GM18508 (cell line): ENCODE measurements at regions not wholly inside any gene's neighbourhood (a gene's known extent, or its start where the extent isn't known, plus 50 kb on each side); places are given as distances from the start of the nearest gene placed in this dataset.

Source experiments
- ATAC-seq: cut with Tn5 transposase; IDR thresholded peaks from one replicate; pipeline ENCODE4 v1.9.1; 2021; ENCODE audit warnings: moderate number of reproducible peaks; ENCODE audit not compliant: insufficient read depth, unreplicated experiment

DNA sequence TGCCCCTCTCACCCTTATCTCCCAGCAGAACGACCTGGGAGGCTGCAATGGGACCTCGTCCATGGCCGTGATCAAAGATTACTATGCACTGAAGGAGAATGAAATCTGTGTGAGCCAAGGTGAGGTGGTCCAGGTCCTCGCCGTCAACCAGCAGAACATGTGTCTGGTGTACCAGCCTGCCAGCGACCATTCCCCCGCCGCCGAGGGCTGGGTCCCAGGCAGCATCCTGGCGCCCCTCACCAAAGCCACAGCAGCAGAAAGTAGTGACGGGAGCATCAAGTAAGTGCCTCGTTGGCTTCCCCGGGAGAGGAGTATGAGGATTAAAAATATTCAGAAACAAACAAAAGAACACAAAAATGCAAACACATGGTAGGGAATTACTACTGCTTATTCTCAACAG is 55.9 kb upstream of the UMPS start:
- ATAC-seq, result no peak

DNA sequence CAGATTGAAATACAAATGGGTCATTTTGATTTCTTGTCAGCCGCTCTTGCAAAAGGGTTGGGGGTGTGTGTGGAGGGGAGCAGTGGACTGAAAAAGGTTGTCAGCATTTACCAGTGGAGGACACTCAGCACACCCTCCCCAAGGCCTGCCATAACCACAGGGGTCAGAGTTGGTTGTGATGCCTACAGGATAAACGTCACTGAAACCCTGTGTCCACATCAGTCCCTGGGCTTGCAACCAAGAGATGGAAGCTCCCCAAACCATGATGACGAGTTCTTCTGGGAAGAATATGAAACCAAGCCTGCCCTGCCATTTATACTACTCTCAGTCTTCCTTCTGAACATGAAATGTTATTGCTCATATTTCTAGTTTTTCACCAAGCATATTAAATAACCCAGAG is 54.0 kb upstream of the UMPS start:
- ATAC-seq, result no peak

DNA sequence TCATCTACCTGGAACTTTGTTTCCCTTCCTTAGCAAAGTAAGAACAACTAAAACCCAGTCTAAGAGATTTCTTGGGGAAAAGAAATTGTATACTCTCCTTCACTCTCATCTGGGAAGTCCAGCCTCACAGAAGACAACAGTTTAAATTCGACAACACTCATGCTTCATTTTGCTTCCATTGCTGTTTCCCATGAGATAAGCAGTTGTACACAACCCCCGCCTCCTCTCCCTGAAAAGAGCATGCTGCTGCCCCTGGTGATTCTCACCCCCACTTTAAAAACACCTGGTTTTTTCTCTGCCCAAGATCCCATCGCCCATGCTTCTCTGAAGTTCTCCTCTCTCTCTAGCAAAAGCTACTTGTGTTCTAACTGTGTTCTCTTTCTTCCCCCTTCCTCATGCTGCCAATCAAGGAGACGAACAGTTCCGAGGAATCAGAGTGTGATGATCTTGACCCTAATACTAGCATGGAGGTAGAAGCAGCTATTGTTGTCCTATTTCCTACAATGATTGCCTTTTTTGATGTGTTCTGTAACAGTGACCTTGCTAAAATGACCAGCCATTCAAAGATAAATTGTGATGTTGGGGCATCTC is 51.1 kb upstream of the UMPS start:
- ATAC-seq, result no peak
